ENCODE measurements at regions not wholly inside any gene's neighbourhood (a gene's known extent, or its start where the extent isn't known, plus 50 kb on each side); places are given as distances from the start of the nearest gene placed in this dataset.
"Not testable (repeated sequence)": the region's sequence is repeated elsewhere in the genome, so short reads cannot be mapped to it uniquely, and the experiment has no call there.

GRCh38 chr6:81366972-81367371, 385.5 kb downstream of the TENT5A start:
- no peak for DNase-seq

- DNase-seq: no peak
These were observed 390.2 kb downstream of the TENT5A start for GRCh38 chr6:81362246-81362645.

GRCh38 chr6:81353262-81353661, 399.2 kb downstream of the TENT5A start:
- no peak for DNase-seq

- DNase-seq: not testable (repeated sequence)
These were observed 408.5 kb downstream of the TENT5A start for GRCh38 chr6:81344026-81344425.

GRCh38 chr6:81340946-81341345, 411.5 kb downstream of the TENT5A start:
- DNase-seq: no peak

- no peak for DNase-seq
These were observed 421.0 kb downstream of the TENT5A start for GRCh38 chr6:81331526-81331925.

- DNase-seq: no peak
These were observed 423.8 kb downstream of the TENT5A start for GRCh38 chr6:81328700-81329099.

- no peak for DNase-seq
These were observed 425.5 kb downstream of the TENT5A start for GRCh38 chr6:81326881-81327561.

GRCh38 chr6:81309811-81310210, 442.7 kb downstream of the TENT5A start:
- no peak for DNase-seq

GRCh38 chr6:81308577-81309279, 443.8 kb downstream of the TENT5A start:
- DNase-seq: no peak

- no peak for DNase-seq
These were observed 444.7 kb downstream of the TENT5A start for GRCh38 chr6:81307651-81308214.

GRCh38 chr6:81304466-81304865, 448.0 kb downstream of the TENT5A start:
- no peak for DNase-seq

GRCh38 chr6:81300961-81301360, 451.5 kb downstream of the TENT5A start:
- no peak for DNase-seq

- no peak for DNase-seq
These were observed 453.7 kb downstream of the TENT5A start for GRCh38 chr6:81298751-81299150.

- DNase-seq: no peak
These were observed 457.2 kb downstream of the TENT5A start for GRCh38 chr6:81295310-81295709.

- DNase-seq: no peak
These were observed 458.6 kb downstream of the TENT5A start for GRCh38 chr6:81293896-81294295.

- DNase-seq: no peak
These were observed 463.3 kb downstream of the TENT5A start for GRCh38 chr6:81289229-81289628.

- DNase-seq: no peak
These were observed 487.4 kb downstream of the TENT5A start for GRCh38 chr6:81265106-81265505.

- no peak for DNase-seq
These were observed 488.8 kb downstream of the TENT5A start for GRCh38 chr6:81263531-81264168.

- DNase-seq: no peak
These were observed 489.8 kb downstream of the TENT5A start for GRCh38 chr6:81262656-81263055.

- not testable (repeated sequence) for DNase-seq
These were observed 496.3 kb downstream of the TENT5A start for GRCh38 chr6:81256223-81256622.

- DNase-seq: no peak
These were observed 498.7 kb downstream of the TENT5A start for GRCh38 chr6:81253821-81254220.

Measured in hypothalamus (tissue), 51 donors.